ACHN (cell line): ENCODE measurements at regions not wholly inside any gene's neighbourhood (a gene's known extent, or its start where the extent isn't known, plus 50 kb on each side); places are given as distances from the start of the nearest gene placed in this dataset.

Experiments
- DNase-seq: peaks from one replicate; pipeline ENCODE4 v3.0.0-alpha.2; 2015
- in situ Hi-C: cut with HindIII; loops from 2 replicates; pipeline ENCODE4 v1.10.0; 2017; ENCODE audit warnings: low sequenced_read_pairs, low pct_ligation_motif_present, low pct_unique_long_range_greater_than_20kb

DNA sequence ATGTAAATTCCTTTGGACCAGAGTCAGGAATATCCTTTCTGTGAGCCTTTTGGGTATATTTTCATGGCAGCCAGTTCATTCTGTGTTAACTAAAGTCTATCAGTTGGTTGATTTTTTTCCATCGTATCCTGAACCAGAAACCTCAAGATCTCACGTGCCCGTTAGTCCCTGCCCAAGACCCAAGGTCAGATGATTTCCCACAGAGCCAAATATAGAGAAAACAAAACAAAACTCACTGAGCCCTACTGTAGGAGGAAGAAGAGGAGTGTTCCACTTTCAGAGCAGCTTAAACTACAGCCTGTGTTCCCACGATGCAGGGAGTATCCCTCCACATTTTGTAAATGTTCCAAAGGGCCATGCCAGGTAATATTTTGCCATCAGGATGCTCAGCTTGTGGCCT, 96.0 kb upstream of the ADO start:
- DNase-seq = no peak
- in situ Hi-C loops = no loop called here

DNA sequence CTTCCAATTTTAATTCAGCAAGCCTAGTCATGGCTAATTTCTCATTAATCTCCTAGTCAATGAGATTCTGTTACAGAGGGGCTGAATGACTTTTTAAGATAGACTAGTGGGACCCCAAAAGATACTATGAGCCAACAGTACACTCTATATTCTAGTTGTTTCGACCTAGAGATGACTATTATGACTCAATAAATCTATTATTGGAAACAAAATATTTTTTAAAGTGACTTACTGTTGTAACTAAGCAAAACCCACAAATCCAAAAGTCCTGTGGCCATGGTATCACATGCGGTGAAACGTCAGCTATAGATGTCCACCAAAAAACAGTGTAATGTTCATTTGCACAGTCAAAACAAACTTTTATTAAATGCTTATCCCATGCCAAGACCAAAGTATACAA, 95.3 kb upstream of the ADO start:
- in situ Hi-C loops = no loop called here
- DNase-seq = no peak

DNA sequence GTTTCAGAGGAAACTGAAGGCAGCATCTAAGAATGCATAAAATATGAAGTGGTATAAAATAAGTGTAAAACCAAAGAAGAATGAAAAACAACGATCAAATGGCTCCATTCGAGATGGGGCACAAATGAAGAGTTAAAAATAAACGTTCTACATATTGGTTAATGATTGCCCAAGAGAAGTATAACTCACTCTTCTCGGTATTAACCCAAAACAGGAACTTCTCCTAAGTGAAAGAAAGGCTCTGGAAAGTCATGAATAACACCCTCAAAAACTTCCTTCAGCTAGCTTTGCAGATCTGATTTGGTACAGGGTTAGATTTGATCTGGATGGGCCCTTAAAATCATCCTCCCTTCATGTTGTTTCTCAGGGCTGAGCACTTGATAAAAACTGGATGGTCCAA, 94.3 kb upstream of the ADO start:
- no peak for DNase-seq
- in situ Hi-C loops = no loop called here

DNA sequence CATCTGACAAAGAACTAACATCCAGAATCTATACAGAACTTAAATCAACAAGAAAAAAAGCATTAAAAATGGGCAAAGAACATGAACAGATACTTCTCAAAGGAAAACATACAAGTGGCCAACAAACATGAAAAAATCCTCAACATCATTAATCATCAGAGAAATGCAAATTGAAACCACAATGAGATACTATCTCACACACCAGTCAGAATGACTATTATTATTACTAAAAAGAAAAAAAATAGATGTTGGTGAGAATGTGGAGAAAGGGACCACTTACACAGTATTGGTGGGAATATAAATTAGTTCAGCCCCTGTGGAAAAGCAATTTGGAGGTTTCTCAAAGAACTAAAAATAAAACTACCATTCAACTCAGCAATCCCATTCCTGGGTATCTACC, 89.1 kb upstream of the ADO start:
- no peak for DNase-seq

DNA sequence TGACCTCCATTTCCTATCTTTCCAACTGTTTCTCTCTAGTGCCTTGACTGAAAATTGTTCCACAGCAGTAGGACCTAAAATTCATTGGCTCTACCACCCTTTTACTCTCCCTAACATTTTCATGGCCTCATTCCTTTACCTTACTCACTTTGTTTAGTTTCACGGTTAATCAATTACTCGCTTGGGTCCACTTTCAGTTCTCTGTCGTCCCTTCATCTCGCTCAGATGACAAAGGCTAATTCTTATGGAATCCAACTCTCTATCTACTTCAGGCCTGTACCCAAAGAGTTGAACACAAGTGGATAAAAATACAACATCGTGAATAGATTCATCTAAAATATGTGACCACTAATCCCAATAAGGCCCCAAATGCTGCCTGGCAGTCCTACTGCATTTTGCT, 85.9 kb upstream of the ADO start:
- in situ Hi-C loops = no loop called here
- DNase-seq = no peak

More for the DNA sequence above, 89.1 kb upstream of the ADO start:
- in situ Hi-C loops = no loop called here

DNA sequence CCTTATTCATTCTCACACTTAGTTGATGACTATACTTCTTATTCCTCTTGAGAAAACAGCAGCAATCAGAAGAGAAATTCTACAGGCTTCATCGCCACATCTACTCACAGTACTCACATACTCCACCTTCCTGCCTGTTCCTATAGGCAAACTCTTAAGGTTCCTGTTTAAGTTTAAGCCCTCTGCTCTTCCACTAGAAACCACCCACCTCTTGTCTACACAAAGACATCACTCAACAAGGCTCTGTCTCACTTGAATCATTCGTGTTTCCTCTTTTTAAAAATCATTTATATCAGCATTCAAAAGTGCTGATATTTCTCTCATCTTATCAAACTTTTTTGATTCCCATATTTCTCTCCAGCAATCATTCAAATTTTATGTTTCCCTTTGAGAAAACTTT, 85.5 kb upstream of the ADO start:
- no peak for DNase-seq
- in situ Hi-C loops = no loop called here

DNA sequence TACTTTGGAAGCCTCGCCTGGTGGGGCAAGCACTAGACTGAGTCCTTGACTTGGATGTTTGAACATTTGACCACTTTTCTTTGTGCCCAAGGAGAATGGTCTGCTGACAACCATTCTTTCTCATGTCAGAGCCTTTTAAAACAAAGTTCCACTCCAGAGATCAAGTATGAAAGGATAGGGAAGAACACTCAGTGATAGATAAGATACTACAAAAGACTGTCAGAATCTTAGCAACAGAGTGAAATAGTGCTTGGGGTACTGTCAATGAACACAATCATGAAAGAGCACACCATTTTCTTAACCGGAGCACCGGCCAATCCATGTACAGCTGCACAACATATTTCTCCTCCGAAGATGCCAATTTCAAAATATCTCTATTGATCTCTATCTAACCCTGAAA, 82.8 kb upstream of the ADO start:
- in situ Hi-C loops = no loop called here
- DNase-seq = no peak

DNA sequence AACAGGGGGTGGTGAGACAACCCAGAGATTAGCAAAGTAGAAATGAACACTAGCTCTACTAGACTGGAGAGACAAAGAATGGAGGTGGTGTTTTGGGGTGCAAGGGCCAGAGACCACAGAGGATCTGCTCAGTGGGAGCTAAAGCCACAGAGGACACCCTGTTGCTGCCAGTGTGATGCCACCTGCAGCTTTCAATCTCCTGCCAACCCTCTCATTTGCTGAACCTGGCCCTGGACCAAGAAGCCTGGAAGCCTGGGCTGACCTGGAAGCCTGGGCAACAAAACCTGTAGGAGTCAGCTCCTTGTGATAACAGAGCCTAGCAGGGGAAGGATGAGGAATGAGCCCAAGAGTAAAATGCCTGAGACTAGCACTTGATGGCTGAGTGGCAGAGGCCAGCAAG, 81.1 kb upstream of the ADO start:
- no peak for DNase-seq
- in situ Hi-C loops = no loop called here

DNA sequence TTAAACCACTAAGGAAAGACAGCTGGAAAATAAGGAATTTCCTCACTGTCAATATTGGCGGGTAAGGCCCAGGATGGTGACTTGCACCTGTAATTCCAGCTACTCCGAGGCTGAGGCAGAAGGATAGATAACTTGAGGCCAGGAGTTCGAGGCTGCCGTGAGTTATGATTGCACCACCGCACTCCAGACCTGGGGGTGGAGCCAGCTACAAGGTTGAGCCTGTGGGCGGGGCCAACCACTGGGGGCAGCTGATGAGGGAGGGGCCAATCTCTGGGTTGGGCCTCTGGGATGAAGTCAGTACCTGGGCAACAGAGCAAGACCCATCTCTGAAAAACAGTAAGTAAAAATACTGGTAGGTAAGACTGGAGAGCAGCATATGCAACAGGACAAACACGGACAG, 80.1 kb upstream of the ADO start:
- in situ Hi-C loops = no loop called here
- DNase-seq = no peak

DNA sequence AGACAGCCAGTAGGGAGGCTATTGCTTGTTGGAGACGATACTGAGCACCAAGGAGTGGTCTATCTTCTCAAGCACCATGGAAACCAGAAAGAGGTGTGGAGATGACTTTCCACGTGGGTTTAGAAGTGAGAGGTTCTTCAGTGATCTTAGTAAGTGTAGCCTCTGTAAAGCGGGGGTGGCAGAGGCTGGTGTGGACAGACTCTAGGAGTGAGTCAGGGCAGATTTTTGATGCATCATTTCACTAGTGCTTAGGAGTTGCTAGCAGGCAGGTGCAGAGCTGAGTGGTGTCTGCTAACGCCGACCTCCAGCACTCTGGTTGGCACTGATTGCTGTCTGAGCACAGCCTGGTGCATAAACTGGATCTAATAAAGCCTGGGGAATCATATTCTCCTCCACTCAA, 78.4 kb upstream of the ADO start:
- in situ Hi-C loops = no loop called here
- no peak for DNase-seq

DNA sequence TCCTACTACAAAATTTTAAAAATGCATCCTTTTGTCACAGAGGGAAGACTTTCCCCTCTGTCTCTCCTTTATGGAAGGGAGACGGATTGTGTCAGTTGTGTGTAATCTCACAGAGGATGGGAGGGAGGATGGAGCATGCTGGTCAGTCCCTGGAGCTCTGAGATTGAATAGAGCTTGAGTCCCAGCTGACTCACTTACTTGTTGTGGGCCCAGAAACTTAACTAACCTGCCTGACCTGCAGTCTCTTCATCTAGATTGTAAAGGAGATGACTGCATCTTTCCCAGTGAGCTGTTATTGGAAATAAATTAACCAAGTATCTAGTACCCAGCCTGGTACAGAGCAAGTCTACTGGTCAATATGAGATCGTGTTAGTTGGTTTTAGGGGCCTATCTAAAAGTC, 77.9 kb upstream of the ADO start:
- no peak for DNase-seq
- in situ Hi-C loops = no loop called here

DNA sequence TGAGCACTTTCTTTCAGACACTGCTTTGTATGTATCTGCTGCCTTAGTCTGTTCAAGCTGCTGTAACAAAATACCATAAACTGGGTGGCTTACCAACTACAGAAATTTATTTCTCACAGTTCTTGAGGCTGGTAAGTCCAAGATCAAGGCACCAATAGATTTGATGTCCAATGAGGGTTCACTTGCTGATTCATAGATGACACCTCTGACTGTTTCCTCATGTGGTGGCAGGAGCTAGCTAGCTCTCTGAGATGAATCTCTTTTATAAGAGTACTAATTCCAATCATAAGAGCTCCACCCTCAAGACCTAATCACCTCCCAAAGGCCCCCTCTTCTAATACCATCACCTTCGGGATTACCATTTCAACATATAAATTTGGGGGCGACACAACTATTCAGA, 76.6 kb upstream of the ADO start:
- in situ Hi-C loops = no loop called here
- no peak for DNase-seq

DNA sequence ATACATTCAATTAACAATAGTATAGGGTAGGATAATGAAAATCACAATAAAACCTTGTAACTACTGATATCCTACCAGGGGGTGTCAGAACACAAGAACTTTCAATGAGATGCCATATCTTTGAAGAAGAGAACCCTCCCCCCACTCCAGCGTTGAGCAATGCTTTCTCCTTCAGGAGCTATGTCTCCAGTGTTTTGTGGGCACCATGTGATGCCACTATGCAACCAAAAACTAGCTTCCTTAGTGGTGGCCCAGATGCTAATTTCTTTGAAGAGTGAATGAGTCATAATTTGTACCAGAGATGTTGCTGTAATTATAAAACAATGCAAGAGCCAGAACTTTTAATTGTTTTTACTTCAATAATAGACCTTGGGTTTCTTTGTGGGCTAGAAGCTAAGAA, 76.0 kb upstream of the ADO start:
- no peak for DNase-seq
- in situ Hi-C loops = no loop called here

DNA sequence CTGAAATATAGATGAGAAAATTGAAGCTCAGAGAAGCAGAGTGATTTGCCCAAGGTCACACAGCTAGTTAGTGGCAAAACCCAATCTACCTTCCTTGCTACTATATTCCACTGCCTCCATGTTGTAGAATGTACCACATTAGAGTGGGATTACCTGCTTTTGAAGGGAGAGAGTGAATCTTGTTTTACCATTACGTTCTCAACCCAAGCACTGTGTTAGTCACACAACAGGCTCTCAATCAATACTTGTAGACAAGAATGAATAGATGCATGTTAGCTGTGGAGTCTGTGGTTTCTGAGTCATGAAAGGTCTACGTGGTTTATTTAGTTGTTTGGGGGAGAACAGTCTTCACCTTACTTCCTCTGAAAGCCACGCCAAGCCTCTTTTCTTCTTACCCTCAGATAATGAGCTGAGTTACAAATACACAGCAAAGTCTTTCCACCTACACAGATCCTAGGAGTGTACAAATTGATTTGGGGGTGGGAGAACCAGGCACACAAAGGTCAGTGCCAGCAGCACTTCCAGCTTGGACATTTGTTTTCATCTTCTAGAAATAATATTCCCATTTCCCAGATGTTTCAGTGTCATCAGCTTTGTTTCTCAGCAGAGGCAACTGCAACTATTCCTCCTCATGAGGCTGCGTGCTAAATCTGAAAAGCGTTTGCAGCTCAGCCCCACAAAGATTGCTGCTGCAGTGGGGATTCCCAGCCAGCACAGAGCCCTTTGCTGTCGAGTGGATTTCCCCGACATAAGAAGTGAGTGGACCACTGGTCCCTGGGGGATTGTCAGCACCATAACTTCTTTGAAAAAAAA, 71.5 kb upstream of the ADO start:
- DNase-seq = no peak
- in situ Hi-C loops = no loop called here

DNA sequence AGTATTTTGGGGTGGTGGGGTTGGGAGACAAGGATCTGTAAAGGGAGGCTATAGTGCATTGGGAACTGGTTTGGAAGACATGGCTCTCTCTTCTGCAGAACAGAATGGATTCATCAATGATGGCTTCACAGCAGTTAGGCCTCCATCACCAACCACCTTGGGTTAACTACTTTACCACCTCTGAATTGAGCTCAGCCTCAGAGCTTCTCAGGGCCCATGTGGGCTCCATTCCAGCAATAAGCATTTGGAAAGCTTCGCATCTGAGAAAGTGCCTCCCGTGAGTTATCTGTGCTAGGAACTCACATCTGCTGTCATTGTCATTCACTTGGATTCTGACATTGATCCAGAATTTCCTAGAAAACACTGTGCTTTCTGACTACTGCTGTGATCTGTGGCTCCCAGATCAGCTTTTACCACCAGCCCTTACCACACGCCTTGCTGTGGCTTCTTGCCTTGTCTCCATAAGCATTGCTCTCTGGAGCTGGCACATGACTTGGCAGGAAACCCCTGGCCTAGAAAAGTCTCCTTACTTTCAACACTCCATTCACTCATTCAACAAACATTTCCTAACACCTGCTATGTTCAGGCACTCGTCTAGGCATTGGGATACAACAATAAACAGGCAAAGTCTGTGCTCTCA, 70.7 kb upstream of the ADO start:
- no peak for DNase-seq
- in situ Hi-C loops = no loop called here

DNA sequence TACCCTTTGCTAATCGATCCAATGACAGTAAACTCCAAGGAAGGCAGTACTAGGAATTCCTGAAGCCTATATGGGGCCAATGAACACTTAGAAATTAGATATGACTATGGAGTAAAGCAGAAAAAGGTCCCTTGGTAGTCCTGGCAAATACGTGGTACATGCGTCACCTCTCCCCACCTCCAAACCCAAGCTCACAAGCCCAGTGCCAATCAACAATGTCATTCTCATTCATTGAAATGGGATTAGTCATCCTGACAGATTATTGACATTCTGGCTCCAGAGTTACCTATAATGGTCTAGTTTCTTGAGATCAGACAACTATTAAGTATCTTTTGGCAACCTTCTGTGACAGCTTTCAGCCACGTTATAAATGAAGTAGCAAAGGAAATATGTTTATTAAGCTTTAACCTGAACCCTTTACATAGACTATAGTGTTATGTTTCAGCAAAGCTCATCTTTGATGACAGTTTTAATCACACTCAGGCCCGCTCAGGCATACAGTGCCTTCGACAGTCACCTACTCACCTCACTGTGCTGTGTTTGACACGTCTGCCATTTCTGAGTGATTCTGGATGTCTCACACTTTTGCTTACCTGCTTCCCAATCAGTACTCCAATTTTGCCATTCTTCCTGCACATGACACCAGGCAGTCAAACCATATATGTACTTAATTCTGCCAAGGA, 69.6 kb upstream of the ADO start:
- in situ Hi-C loops = no loop called here
- DNase-seq = no peak

DNA sequence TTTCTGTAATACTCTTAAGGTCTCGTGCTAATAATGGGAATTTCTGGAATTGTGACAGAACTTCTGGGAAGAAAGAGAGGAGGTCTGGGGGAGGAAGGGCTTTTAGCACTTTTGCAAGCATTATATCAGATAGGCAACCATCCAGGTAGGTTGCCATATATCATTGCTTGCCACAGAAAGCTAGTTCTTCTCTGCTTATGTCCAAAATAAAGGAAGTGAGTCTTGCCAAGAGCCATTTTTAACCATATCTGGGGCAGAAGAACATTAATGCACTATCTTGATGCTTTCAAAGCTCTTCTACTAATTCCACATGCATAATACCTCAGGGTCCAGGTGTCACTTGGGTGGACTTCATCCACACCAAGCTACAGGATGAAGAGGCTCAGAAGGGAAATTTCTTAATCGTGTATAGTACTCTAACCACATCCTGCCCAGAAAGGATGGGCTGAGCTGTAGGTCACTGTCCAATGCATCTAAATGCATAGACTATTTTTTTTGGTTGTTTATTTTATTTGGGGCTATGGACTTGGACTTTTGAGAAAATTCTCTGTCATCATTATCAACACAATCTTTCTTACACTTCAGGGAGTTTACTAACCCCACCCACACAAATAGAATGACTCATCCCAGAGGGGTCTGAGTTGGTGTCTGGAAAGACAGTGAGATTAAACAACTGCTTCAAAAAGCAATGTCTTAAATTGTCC, 68.9 kb upstream of the ADO start:
- in situ Hi-C loops = no loop called here

DNA sequence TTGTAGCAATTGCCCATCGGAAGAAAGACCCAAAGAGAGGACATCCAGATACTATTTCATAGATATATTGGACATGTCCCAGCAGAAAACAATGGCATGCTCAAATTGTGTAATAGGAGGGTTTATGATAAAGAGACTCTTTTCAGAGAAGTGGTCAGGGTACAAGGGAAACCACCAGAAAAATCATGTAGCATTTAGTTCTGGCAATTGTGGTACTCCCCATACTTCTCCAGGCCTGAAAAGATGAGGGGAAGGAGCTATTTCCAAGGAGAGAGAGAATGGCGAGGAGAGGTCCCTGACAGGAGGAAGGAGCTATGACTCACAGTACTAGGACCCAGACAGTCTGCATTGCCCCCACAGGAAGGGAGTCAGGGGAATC, 68.4 kb upstream of the ADO start:
- DNase-seq = no peak
- in situ Hi-C loops = no loop called here

More for the DNA sequence above, 68.9 kb upstream of the ADO start:
- no peak for DNase-seq

DNA sequence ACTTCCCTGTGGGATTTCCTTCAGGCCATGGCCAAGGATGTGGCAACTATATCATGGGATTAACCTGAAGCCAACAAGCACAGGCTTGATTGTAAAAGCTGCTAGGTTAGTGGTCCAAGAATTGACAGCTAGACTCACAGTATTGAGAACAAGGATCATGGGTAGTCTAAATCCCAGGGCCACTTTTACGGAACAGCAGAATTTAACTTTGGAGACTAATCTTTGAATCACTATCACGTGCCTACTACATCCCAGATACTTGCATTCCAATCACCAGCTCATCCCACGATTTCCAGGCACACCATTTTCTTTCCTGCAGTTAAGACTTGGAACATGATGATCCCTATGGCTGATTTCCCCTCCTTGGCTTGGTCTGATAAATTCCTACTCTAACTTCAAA, 65.6 kb upstream of the ADO start:
- DNase-seq = no peak
- in situ Hi-C loops = no loop called here
